ENCODE measurements at regions not wholly inside any gene's neighbourhood (a gene's known extent, or its start where the extent isn't known, plus 50 kb on each side); places are given as distances from the start of the nearest gene placed in this dataset.

DNA sequence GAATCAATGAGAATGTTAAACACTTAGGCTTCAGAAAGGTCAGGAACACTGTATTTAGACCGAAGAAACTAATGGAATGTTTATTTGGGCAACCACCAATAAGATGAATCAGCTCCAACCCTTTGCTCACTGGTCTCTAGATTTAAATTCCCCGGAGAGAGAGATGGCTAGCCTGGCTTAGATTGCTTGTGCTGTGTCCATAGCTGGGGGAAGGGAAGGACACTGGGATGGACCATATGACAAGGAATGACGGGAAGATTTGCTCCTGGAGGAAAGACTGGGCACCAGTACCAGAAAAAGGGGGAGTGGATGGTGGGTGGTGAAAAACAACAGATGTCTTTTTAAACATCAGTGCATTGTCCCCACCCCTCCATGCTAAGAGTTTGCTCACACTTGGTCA is 426.6 kb downstream of the DUSP10 start:
- TF ChIP-seq, protein P1, sequence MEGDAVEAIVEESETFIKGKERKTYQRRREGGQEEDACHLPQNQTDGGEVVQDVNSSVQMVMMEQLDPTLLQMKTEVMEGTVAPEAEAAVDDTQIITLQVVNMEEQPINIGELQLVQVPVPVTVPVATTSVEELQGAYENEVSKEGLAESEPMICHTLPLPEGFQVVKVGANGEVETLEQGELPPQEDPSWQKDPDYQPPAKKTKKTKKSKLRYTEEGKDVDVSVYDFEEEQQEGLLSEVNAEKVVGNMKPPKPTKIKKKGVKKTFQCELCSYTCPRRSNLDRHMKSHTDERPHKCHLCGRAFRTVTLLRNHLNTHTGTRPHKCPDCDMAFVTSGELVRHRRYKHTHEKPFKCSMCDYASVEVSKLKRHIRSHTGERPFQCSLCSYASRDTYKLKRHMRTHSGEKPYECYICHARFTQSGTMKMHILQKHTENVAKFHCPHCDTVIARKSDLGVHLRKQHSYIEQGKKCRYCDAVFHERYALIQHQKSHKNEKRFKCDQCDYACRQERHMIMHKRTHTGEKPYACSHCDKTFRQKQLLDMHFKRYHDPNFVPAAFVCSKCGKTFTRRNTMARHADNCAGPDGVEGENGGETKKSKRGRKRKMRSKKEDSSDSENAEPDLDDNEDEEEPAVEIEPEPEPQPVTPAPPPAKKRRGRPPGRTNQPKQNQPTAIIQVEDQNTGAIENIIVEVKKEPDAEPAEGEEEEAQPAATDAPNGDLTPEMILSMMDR (IDR thresholded peaks at IDR 0.05): no peak
- no peak for TF ChIP-seq ZFX (IDR thresholded peaks at IDR 0.05; ENCODE audit: borderline replicate concordance)
